ENCODE measurements at regions not wholly inside any gene's neighbourhood (a gene's known extent, or its start where the extent isn't known, plus 50 kb on each side); places are given as distances from the start of the nearest gene placed in this dataset.
A peak's percentile ranks its signal among the peaks of the same experiment; 100 is the strongest.

DNA sequence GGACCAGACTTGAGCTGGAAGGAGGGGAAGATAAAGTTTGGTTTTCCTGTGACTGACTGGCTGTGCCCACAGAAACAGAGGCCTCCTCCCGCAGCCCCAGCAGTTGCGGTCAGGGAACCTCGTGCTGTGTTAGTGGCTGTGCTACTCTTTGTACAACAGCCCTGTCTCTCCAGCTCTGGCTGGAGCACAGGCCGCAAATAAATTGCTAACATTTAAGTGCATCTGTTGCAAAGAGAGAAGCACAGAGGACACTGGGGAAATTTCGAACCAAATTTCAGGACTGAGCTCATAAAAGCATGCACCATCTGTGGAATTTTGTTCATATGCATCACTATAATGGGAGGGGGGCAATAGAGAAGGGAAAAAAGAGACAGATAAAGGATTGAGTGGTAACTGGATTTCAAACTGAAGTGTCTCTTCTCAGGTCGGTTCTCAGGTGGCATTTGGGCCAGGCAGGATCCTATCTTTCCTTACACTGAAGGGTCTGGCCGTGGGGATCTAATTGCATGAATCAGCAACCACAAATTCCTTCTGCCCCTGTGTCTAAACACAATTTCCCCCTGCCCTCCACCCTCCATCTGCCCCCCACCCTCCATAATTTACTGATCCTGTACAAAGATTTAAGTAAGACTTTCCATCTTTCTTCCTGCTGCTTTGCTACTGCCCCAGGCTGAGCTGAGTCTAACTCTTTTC, 88.9 kb upstream of the ATXN1 start:
- peak in 2 of 3 donors; percentile 22 to 26 for DNase-seq

DNA sequence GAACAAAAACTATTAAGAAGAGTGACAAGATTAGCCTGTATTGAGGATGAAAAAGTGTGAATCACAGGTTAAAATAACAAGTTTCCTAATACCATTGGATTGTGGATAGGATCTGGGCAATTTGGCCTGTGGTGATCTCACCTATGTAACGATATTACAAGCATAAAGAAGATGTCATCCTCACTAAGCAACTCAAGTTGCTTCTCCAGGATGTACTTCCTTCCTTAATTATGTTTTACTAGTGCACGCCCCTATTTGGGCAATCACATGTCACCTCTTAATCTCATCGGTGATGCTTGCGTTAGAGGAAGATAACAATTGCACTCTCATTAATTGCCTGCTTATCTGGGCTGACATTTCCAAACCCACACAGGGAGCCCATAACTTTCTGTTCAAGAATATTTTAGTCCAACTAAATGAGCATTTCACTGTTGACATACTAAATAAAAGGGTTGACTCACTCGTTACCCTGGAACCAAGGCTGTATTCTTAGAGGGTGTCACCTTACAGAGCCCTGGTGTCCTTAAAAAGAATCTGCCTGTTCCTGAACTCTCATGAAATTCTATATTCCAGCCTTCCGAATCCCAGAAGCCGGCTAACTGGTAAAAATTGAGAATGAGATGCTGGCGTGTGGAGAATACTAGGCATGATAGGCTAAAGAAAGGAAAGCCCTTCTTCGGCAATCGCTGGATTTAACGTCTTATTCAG, 88.2 kb upstream of the ATXN1 start:
- peak; percentile 30 to 58 (median 31) for DNase-seq

DNA sequence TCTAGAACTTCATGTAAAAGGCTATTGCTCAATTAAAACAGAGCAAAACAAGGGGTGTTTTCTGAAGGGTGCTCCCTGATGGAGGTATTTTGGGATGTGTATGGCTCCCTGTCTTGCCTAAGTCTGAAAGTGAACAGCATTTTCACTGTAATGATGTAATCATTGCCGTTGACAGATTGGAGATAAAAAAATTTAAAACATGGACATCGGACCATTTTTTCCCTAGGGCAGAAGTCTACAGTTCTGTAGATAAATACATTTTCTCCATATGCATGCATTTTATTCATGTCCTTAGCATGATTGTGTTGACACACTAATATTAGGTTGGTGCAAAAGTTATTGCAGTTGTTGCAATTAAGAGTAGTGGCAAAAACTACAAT, 85.1 kb upstream of the ATXN1 start:
- no peak for DNase-seq

DNA sequence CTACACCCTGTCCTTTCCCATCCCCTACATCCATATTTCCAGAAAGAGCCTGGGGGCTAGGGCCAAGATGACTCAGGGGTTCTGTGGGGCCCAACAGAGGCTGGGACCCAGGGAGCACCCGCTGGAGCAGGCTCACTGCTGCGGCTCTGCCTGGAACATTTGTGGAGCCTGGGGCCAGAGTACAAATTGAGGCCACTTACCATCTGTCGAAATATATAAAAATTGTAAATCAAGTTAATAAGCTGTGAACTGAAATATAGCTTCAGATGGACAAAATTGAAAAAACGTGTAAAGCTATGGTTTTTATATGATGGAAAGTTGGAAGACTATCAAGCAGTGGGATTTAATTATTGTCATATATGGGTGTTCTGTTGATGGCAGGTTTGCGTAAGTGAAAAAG, 82.9 kb upstream of the ATXN1 start:
- no peak for DNase-seq

DNA sequence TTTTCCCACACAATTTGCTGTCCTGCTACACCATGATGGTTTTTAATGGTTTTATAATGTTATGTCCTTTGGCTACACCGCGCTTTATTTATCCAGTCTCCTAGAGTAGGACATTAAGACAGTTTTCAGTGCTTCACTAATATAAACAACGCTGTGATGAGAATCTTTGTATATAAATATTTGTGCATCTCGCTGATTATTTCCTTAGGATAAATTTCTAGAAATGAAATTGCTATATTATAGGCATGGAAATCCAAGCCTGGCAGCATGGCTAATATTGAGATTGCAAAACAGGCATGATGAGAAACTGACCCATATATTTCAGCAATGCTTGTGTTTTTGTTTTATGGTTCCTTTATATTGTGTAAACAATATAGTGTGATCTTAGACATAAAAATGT, 81.4 kb upstream of the ATXN1 start:
- no peak for DNase-seq

DNA sequence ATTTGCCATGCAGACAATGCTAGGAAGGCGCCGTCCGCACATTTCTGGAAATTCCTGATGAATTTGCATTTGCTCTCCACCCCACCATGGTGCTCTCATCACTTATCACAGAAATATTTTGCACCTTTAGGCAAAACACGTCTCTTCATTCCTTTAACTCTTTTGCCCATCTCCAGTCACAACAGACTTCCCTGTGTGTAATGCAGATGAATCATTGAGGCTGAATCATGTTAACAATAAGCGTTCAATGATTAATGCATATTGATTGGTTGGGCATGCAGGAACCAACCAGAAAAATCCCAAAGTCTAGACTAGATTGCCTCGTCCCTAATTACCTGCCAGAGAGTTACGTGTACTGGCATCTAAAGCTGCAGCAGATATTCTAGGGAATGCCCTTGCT, 80.0 kb upstream of the ATXN1 start:
- DNase-seq: no peak

DNA sequence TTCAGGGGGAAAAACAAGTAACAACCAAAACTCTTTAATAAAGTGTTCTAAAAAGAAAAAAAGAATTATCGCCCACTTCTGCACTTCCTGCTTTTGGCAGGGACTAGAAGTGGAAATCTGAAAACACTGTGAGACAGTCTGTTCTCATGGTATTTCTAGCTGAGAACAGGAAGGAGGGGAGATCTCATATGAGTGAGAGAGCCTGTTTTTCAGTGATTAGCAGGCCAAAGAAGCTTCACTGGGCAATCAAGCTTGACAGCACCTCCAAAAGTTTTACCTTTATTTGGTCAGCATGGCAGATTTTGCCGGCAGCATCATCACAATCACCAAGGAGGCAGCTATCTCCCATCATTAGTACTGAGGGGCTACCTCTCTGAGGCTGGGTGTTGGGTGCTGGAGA, 79.5 kb upstream of the ATXN1 start:
- no peak for DNase-seq

DNA sequence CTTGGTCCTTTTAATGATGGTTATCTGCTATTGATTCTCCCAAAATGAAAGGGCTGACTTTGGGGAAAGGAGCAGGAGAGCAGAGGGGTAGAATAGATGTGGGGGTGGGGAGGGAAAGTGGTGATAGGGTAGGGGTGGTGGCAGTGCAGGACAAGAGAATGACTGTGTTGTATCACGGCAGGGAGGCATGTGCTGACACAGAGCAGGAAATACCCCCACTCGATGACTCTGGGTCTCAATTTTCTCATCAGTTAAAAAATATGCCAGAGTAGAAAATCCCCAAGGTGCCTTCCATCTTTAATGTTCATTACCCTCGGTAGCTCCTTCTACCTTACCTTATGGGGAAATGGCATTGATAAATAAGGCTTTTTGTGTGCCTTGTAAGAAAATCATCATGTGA, 79.0 kb upstream of the ATXN1 start:
- DNase-seq: peak in 2 of 3 donors; percentile 34 to 52

DNA sequence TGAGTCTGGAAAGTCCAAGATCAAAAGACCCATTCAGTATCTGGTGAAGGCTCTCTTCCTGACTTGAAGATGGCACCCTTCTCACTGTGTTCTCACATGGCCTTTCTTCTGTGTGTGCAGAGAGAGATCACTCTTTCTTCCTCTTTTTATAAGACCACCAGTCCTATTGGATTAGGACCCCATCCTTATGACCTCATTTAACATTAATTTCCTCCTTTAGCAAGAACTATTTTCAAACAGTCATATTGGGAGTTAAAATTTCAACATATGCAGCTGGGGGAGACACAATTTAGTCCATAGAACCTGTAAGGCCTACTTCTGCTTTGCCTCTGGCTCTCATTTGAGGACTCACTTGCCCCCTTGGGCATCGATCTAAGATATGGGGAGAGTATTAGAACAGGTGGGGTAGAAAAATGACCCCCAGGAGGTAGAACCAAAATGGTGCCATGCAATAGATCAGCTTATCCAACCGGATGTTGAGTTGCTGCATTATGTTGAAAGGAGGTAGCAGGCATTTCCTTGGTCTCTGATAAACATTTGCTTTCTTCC, 78.4 kb upstream of the ATXN1 start:
- no peak for DNase-seq

DNA sequence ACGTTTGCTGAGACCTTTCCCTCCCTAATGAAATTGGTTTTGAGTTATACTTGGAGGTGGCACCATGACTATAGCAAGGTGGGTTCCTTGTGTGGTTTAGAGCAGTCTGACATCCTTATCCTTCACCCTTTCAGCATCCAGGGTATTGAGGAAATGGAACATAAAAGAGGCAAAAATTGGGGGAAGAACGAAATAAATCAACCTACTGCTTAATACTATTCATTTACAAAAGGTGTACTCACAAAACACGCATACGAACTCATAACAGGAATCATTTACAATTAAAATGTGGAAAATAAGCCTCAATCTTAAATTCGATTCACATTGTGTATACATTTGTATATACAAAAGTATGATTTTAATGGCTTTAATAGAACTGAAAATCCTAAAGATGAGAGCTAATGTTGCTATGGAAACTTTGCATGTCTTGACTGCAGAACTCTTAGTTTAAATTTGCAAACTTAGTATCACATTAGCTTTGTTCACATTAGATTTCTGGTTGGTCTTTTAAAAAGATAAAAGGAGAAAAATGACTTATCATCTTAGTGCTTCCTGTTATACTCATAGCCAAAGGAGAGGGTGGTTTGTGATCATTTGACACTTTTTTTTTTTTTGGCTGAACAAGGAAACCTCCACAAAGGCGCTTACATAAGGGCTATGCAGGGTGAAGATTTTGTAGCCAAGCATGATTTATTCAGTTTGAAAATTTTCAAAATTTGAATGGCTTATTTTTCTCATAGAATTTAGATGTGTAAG, 76.1 kb upstream of the ATXN1 start:
- no peak for DNase-seq

DNA sequence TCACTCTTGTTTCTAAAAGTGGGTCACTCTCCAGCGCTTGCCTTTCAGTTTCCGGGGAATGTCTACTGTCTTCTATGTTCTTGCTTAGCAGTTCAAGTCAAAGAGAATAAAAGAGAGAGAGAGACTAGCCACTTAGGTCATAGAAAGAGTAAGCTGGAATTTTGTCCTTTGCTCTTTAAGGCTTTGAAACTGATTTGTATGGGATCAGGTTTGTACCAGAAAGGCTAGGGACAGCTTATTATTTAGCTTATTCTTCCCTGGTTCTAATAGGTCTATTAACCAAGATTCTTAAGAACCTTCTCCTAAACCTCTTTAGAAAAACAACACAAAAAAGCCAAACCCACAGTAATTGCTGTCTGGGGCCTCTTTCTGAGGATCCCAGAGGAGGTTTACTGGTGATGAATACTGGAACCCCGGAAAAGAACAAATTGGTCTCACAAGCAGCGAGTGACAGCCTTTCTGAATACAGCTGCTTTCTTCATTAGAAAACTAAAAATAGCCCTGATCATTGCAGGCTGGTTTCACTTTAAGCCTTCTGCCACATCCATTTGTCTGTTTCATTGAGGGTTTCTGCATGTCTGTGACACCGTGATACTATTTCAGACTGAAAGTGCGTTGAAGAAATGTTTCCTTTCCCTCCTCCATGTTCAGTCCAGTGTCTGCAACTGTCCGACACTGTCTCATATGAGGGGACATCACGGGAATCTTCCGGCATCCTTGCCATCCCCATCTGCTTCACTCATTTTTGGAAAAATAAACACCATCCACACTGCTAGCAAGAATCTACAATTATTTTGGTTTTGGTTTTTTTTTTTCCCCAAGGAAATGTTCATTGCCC, 75.1 kb upstream of the ATXN1 start:
- DNase-seq: no peak

DNA sequence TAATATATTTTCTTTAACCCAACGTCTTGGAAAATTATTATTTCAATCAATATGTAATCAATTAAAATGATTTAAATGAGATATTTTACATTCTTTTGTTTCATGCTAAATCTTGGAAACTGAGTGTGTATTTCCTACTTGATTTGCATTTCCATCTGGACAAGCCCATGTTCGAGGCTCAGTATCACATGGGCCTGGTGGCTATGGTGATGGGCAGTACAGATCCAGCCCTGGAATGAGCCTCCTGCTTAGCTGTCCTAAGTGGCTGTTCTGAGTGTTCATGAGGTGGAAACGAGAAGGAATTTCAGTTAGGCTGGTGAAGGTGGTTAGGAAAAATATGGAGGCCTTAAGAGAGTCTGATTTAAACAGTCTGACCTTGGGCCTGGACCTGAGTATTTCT, 73.0 kb upstream of the ATXN1 start:
- no peak for DNase-seq

DNA sequence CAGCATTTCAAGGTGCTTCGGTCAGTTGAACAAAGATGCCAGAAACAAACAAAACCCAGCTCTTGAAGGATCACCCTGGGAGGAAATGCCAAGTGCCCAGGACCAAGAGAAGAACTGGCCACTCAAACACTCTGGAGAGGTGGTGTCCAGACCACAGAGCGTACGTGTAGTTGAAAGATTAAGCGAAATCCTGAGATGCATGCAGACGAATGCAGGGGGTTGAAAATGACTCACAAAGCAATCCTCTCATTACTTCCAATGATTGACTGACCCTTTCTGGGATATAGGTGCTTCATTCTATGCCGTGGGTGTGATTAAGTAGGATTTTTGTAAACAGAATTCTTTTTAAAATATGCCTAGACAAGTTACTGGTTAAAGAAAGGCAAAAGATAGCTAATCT, 71.5 kb upstream of the ATXN1 start:
- DNase-seq: no peak

DNA sequence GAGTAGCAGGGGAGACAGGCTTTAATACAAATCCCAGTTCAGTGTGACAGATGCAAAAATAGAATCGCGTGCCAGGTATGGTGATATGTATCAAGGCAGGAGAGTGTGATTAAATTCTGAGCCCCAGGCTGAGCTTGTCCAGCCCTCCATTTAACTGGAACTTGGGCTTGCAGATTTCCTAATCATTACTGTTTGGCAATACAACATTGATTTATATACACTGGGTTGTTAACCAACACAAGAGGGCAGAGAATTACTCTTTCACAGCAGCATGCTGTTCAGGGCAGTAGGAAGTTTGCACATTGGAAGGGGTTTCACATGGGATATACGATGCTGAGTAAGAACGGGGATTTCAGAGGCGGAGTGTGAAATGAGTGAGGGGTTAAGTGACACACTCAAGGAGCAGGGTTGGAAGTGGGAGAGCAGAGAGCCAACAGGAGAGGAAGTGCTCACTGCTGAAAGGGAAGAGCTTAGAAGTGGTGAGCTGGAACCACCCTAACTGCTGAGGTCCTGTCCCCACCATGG, 70.8 kb upstream of the ATXN1 start:
- peak; percentile 79 to 89 (median 83) for DNase-seq

DNA sequence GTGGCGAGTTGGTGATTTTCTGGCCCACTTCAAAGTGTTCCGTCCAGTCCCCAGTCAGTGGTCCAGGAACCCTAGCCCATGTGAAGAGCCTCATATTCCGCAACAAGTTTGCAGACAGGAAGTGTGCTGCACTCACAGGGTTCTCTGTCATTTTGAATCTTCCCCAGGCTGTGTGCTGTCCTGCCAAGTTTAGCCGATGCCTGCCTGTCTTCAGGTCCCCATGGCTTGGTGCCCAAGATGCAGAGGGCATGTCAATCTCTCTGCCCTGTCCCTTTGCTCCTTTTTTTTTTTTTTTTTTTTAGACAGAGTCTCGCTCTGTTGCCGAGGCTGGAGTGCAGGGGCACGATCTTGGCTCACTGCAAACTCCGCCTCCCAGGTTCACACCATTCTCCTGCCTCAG, 69.9 kb upstream of the ATXN1 start:
- no peak for DNase-seq

DNA sequence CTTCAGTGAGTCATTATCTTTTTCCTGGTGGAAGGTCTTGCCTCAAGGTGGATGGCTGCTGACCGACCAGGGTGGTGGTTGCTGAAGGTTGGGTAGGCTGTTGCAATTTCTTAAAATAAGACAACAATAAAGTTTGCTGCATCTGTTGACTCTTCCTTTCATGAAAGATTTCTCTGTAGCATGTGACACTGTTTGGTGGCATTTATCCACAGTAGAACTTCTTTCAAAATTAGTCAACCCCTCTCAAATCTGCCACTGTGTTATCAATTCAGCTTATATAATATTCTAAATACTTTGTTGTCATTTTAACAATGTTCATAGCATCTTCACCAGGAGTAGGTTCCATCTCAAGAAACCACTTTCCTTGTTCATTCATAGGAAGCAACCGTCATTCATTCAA, 66.8 kb upstream of the ATXN1 start:
- DNase-seq: no peak

DNA sequence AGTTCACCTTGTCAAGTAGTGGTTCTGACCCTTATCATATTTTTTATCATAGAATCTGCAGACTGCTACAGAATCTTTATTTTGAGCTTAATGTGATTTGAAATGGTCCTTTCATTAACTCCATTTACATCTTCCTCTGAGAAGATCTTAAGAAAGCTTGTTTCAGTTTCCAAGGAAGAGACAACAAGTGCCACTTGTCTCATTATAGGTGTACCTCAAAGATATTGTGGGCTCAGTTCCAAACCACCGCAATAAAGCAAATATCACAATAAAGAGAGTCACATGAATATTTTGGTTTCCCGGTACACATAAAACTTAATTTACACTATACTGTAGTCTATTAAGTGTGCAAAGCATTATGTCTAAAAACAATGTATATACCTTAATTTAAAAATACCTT, 66.4 kb upstream of the ATXN1 start:
- no peak for DNase-seq

DNA sequence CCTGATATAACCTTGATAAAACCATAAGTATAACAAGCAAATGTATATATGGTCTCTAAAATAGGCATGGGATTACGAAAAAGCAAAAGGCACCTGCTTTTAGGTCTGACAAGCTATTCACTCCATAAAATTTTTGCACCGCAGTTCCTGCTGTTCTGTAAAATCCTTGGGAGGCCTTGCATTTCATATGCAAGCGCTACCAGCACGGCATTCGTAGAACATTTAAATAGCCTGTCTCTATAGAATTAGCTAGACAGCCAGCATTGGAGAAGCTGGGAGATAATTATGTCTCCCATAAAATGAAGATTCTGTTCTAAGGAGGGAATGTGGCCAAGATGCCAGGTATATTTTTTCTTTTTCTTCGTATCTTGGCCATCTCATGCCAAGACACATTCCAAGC, 64.5 kb upstream of the ATXN1 start:
- no peak for DNase-seq

DNA sequence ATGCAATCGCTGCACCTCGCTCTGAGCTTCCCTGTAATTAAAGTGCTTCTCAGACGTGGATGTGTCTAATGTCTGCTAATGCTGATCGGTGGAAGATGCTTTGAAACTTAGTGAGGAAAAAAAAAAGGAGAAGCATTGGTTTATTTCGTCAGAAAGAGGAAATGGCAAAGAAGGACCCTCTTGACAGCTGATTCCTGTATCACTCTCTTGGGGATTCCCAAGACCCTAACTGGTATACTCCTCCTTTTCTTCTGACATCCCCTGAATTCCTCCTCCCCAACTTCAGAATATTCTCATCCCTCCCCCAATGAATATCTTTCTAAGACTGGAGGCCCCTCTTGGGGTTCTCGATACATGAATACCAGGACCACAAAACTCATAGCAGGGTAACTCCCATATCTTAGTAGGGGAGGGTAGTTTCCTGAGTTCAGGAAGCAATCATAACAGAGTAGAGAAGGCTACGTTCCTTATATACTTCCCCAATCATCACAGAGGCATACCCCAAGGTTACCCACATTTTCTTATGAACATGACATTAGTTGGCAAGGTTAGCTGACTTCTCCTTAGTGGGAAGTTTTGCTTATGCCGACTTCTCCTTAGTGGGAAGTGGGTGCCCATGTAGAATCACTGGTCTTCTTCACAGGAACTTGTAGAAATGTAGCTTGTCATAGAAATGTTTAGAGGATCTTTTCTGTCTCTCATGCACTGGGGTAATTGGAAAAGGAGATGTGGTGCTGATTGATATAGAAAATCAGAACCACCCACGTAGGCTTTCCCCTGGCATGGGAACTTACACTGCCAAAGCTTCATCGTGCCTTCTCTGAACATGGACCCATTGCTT, 63.8 kb upstream of the ATXN1 start:
- peak; percentile 66 to 90 (median 82) for DNase-seq

DNA sequence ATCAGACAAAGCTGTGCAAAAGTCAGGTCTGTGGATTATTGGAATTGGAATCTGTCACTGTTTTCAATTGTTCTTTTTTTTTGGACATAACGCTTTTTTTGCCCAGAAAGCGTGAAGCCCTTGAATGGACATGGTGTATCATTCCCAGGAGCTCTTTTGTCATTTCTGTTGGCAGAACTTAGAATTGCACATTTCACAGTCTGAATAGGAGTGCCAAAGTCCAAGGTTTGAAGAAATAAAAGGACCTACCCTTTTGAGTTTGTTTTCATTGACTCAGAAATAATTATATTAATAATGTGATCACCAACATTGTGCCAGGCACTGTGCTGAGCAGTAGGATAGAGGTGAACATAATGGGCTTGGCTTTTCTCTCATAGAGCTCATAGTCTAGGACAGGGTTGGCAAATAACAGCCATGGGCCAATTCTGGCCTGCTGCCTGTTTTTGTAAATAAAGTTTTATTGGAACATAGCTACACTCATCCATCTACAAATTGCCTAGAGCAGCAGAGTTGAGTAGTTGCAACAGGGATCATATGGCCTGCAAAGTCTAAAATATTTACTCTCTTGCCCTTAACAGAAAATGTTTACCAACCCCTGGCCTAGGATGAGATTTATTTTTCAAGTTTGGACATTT, 62.6 kb upstream of the ATXN1 start:
- DNase-seq: no peak
